ENCODE measurements at regions not wholly inside any gene's neighbourhood (a gene's known extent, or its start where the extent isn't known, plus 50 kb on each side); places are given as distances from the start of the nearest gene placed in this dataset.

DNA sequence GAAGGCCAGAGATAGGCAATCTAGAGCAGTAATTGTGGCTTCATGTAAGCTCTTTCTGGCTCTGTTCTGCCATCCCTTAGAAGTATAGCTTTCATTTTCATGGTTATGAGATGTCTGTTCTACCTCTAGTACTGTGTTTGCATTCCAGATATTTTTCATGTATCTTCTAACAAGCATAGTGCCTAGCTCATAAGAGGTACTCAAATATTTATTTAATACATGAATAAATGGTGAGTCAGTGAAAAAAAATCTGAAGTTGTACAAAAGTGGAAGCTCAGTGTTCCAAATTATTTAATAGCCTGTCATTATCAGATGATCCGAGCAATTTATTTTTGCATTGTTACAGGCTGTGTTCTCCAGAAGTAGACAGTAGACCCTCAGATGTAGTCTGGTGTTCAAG is 64.3 kb downstream of the OXSM start:
- TF ChIP-seq POLR2A (IDR thresholded peaks at IDR 0.05; ENCODE audit: low read depth, low read length) (no peak), POLR2AphosphoS5 (IDR thresholded peaks at IDR 0.05; ENCODE audit: low read depth, low read length) (no peak), SPI1 (IDR thresholded peaks at IDR 0.05; ENCODE audit: low read depth, low read length) (no peak)

Data from GM12891 (cell line).